Skin of body (tissue), 1 donor: ENCODE measurements at regions not wholly inside any gene's neighbourhood (a gene's known extent, or its start where the extent isn't known, plus 50 kb on each side); places are given as distances from the start of the nearest gene placed in this dataset.
A peak's percentile ranks its signal among the peaks of the same experiment; 100 is the strongest.

Experiments used
- DNase-seq: peaks from one replicate; lab custom pipeline; 2025; lab: John Stamatoyannopoulos, UW

DNA sequence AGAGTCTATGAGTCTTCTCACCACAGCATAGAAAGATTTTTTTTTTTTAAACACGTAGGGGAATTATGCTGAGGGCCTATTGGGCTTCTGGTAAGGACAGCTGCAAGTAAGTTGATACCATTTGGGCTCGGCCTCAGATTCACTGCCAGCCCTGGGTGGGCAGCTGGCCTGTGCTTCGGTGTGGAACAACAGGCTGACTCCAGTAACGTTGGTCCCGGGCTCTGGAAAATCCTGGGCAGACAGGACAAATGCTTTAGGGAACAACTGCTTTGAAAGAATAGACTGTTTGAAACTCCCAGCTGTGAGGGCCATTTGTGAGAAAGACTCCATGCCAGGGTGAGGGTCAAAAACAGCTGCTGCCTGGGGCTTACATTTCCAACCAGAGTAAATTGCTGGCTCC is 366.5 kb downstream of the QKI start:
- DNase-seq: peak; percentile 59

DNA sequence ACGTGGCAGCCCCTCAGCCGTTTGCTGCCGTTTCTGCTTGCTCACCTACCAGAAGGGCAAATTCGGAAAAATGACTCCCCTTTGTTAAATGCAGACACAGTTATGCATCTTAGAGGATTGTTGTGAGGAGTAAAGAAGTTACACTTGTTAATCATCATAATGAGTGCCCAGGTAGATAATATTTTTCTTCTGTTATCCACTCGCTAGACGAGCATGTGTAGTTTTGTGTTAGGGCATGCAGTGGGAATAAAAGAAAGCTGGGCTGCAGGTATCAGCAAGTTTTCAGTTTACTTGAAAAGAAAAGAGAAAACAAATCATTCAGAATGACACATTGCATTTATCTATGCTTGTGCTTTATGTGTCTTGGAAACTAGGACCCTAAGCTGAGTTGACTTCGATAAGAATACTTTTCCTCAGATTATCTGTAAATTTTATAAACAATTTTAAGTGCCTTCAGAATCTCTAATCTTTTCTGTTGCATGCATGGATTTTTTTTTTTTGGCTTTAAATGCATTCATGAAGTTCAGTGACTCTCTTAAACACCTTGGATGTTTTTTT is 365.3 kb downstream of the QKI start:
- DNase-seq: no peak

DNA sequence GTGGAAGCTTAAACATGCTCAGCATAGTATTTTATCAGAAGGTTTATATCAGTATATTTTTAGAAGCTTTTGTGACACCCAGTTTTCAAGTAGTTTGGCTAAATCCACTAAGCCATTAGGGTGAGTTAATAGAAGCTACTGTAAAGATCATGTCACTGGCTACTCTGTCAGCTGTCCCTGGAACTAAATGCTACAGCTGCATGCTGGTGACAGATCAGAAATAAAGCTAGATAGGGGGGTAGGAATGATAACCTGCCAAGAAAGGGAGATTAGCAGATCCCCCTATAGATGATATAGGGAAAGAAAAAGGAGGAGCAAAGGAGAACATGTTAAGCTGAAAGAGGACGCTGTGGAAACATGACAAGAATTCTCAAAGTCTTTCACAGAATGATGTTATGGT is 363.2 kb downstream of the QKI start:
- DNase-seq: no peak

DNA sequence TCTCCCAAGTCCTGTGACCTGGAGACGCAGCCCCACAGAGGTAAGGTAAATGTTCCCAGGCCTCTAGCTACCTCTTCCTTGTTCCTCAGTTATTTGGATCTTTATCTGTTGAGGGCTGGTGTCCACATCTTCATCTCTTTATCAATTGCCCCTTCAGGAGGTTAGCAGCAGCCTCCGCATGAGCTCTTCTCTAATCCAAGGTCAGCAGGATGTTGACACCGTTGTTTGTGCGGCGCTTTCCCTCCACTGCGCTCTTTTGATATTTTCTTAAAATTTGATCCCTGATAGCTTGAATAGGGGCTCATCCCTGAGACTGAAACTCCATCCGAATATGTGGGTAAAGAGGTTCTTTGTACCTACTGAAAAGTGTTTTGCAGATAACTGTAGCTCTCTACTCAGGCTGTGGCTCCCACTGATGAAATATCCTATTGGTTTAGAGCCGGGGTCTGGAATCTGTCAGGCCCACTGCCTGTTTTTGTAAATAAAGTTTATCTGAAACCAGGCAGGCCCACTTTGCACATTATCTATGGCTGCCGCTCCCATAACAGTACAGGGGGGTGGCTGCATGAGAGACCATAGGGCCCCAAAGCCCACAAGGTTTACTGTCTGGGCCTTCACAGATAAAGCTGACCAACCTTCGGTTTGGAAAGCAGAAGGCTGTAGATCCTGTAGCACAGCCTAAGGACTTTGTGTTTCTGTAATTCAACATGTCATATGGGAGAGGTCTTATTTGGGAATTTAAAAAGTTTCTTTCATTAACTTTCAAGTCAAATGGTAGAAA is 362.6 kb downstream of the QKI start:
- no peak for DNase-seq

DNA sequence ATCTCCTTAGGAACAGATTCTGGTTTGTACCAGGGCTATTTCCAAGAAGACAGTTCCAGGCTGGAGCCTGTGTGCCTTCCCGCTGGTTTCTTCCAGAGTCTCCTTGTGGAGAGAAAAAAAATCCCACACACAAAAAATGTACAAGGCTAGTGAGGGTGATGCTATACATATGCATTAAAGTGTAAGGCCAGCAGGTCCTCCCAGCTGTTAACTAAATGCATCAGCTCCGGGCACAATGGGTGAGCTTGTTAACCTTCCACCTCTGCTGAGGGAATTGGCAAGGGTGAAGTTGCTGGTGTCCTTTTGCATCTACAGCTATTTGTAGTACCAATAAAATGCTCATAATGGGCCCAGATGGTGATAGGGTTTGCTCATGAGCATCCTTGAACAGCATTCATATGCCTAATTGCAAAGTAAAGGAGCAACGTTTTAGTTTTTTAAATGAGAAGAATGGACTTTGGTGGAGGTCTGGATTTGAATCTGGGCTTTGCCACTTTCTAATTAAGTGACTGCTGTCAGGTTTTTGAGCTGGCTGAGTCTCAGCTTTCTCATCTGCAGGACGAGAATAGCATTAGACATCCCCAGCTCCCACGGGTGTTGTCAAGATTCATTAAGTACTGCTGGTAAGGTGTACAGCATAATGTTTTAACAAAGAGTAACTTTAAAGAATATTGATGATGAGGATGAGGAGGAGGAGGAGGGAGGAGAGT is 361.8 kb downstream of the QKI start:
- no peak for DNase-seq

DNA sequence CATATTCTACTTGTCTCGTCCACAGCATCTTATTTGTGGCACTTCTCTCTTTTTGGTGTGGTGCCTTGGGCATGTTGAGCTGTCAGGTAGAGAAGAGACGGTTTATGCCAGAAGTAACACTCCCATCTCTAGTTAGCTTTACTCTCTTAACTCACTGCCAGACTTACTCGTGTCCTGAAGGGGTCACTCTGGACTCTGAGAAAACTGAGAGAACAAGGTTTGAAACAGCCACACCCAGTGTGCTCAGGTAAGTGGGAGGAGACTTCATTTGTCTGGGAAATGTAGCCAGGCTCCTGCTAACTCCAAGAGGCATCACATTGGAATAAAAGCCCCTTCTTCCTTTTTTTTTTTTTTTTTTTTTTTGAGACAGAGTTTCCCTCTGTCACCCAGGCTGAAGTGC is 360.8 kb downstream of the QKI start:
- no peak for DNase-seq

DNA sequence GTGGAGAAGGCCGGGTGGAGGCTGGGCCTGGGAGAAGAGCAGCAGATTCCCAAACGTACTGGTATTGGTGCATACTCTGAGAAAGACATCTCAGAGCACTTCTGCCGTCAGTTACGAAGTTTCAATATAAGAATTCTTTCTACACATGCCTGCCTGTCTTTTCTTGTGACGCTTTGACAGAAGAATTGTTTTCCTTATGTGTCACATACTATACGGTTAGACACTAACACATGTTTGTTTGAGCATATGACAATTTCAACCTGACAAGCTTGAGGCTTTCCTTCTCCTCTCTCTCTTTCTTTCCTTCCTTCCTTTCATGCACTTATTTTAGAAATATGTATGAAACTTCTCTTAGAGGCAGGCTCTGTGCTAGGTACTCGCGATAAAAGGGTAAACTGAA is 360.0 kb downstream of the QKI start:
- no peak for DNase-seq

DNA sequence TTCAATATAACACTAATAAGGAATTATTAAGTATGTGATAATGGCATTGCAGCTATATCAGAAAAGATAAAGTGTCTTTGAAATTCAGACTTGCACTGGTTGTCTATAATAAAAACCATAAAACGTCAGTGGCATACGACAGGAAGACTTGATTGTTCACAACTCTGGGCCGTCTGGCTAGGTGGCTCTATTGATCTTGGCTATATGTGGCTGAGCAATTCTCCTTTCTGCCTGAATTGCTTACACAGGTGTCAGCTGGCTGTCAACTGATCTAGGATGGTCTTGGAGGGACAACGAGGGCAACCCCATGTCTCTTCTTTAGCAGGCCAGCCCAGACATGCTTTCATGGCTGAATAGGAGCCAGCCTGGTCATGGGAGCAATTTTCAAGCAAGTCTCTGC is 359.1 kb downstream of the QKI start:
- DNase-seq: no peak

DNA sequence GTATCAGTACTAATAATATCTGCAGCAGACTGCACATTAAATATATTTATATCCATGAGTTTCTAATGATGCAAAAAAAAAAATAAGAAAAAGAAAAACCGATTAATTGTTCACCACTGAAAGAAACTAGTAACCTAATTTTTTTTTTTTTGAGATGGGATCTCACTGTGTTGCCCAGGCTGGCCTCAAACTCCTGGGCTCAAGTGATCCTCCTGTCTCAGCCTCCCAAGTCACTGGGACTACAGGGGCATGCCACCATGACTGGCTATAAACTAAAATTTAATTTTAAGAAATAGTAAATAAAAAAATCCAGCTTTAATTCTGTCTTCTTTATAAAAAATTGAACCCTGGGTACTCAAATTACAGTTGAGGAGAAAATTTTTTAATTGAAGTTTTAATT is 358.2 kb downstream of the QKI start:
- no peak for DNase-seq

DNA sequence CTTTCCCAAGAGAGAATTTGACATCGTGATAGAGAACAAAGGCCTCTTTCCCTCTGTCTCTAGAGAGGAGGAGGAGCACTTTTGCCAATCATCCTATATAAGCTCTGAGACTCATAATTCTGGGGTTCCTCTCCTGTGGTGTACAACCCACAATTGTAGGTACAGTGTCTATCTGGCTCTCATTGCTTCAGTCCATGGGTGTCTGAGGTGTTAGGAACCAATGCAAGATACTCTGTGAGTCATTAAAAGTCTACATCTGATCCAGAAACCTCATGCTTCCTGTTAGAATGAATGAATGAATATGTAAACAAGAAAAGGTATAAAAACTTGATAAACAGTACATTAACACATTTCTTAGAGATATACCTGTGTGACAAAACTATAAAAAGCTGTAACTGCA is 356.7 kb downstream of the QKI start:
- no peak for DNase-seq

DNA sequence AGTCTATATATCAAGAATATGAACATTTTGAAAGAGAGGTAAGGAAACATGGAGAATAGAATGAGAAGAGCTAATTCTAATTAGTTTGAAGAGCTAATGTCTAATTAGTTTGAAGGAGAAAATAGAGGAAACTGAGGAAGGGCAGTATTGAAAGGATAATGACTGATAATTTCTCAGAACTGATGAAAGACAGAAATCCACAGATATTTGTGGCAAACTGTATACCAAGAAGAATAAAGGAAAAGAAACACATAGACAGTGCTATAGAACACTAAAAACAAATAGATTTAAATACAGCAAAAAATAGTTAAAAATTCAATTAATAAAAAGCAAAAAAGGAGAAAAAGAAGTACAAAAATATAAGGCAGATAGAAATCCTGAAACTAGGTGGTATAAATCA is 354.4 kb downstream of the QKI start:
- no peak for DNase-seq

DNA sequence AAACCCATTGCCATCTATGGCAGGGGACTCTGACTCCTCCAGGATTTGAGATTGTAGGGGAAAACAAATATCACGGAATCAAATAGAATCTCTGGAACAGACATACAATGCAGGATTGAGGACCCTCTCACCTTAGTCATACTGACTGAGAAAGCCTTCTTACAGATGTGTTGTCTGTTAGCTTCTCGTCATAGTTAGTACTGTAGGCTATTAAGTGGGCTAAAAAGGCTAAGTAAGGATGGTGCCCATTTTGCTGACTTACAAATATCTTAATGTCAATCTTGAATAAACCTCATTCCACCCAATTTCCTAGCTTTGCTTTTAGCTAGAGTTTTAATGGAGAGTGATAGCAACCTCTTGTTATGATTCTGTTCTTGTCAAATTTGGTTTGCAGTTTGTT is 352.4 kb downstream of the QKI start:
- DNase-seq: no peak

DNA sequence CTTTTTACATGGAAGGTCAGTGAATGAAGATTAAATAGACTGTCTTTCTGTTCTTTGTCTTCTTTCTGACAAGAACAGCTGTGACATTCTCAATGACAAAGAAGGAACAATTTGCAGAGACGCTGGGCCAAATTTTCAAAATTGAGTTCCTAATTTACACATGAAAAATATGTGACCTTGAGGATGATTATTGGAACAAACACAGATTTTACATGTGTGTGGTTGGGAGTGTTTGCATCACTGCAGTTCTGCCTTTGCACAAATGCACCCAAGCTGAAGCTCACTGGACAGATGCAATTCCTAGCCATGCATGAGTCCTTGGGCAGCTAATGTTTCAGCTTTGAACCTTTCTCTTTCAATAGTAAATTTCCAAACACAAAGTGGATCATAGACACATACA is 350.8 kb downstream of the QKI start:
- no peak for DNase-seq

DNA sequence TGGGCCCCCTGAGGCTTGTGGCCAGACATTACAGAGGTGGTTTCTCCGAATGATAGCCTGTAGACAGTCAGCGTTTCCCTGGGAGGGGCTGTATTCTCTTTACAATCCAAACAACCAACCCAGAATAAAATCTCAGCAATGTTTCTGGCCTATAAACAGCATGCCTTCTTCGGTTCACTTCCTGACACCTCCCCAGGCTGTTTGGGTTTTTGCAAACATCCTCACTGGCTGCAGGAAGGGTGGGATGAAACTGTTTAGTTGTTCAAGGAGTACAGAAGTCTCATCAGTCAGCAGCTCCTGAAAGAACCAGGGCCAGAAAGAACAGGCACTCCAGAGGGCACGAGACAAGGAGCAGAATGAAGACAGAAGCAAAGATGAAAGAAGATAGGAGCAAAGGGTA is 350.0 kb downstream of the QKI start:
- DNase-seq: no peak

DNA sequence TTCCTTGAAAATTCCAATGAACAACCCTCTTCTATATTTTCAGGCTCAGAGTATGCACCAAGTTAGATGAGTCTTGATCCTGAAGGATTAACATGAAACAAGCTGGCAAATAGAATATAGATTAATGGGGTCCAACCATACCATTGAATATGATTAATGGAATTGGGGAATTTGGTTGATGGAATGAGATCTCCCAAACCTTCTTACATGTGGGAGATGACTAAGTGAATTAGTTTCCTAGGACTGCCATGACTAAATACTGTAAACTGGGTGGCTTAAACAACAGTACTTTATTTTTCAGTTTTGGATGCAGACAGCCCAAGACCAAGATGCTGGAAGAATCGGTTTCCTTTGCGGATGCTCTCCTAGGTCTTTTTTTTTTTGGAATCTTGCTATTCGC is 347.0 kb downstream of the QKI start:
- DNase-seq: no peak

DNA sequence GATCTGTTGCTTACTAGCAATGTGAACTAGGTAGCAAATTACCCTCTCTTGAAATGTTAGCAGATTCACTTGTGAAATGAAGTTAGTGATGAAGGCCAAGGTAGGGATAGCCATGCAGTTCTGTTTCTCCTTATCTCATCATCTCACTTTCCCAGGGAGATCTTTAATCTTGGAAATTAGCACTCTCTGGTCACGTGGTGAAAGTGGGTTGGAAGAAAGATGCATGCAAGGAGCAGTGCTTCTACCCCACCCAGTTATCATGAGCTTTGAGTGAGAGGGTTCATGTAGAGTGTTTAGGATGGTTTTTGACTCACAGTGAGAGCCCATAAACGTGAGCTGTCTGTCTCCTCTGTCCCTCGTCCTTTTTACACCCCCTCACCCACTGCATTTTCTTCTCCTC is 346.3 kb downstream of the QKI start:
- DNase-seq: no peak

DNA sequence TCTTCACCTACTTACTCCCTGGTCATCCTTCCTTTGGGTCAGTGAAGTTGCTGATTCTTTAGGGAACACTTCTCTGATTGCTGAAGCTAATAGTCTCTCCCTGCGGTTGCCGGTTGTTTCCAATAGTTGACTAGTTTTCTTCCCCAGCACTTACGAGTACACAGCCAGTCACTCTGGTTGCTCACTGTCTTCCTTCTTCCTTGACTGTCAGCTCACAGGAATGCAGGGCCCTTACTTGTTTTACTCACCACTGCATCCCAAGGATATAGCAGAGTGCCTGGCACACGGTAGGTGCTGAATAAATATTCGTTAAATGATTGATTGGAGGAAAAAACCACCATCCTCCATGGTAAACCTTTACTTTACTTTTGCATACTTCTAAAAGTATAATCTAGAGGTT is 345.0 kb downstream of the QKI start:
- DNase-seq: no peak

DNA sequence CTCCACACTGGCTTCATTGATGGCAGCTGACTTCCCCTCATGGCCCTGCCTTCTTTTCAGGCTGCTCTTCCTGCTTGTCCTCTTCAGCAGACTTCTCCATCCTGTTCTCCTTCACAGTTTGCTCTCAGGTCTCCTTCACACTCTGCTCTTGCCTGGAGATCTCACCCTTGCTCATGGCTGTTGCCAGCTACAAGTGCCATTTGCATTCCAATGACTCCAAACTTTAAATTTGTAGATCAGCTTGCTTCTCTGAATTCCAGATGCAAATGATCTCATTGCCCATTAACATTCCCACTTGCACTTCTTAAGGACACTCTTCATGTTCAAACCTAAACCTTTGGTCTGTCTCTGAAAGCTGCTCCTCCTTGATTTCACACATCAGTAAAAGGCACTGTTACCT is 343.0 kb downstream of the QKI start:
- no peak for DNase-seq

DNA sequence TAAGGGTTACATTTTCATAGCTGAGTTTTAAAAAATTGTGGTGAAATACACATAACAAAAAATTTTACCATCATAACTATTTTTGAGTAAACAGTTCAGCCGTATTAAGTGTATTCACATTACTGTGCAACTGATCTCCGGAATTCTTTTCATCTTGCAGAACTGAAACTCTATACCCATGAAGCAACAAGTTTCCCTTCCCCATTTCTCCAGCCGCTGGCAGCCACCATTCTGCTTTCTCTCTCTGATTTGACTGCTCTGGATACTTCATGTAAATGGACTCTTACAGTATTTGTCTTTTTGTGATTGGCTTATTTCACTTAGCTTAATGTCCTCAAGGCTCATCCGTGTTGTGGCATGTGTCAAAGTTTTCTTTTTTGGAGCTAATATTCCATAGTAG is 341.6 kb downstream of the QKI start:
- DNase-seq: no peak

DNA sequence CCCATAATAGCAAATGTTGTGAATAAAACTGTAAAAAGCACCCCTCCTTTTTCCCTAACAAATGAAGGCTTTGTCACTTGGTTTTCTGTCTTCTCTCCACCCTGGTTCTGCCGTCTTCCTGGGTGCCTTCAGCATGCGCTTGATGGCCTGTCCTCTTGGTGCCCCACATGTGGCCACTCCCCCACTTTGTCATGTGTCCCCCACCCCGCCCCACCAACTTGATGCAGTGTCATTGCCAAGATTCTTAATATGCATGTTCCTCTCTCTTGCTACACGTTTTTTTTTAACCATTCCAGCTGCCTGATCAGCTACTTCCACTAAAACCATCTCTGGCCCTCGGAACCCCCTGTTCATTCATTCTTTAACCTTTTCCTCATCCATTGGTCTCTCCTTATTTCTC is 340.3 kb downstream of the QKI start:
- no peak for DNase-seq

DNA sequence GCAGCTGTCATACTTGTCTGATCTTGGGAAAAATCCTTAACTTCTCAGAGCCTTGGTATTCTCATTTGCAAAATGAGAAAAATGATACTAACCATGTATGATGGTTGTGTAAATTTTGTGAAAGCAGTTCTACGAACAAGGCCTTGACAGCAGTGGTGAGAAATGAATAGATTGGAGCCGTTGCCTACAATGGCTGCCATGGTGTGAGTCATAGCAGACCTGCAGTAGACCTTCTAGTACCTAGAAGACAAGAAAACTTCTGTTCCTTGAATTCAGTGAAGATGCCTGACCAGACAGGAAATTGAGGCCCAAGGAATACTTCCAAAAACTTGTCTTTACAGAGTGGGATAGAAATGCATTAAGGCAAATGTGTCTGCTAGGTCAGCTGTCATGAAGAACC is 338.9 kb downstream of the QKI start:
- DNase-seq: no peak

DNA sequence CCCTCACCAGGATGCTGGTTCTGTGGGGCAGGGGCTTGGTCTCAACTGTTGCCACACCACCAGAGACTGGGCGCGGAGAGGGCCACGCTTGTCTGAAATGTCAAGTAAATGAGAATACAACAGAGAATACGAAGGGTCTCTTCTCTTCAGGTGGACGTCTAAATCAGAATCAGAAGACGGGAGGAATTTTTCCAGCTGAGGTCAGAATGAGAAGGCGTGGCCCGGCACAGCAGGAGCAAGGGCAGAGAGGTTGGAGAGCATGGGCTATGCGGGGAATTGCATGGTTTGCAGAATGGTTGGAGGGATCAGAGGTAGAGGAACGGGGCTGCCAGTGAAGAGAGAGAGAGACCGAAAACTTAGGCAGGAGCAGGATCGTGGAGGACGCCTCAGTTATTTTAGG is 337.9 kb downstream of the QKI start:
- DNase-seq: no peak

DNA sequence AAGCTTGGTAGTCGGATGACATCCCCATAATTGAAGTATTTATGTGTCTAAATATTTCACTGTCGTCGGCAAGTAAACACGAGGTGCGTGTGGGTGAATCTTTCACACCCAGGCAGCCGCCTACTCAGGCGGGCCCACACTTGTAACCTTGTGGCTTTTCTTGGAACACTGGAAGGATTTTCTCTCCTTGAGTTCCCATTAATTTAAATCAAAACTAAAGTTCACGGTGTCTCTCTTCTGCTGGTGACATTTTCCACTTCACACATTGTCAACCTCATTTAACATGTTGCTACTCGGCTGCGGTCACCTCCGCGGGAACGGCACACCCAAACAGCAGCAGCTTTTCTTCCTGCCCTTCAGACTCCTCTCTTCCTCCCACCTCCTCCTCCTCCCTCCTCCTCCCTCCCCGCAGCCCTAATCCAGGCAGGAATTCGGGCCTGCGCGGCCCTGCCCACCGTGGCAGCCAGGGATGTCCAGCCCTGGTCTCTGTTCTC is 336.6 kb downstream of the QKI start:
- no peak for DNase-seq
